Hepatocyte (in vitro differentiated cells): ENCODE measurements at regions not wholly inside any gene's neighbourhood (a gene's known extent, or its start where the extent isn't known, plus 50 kb on each side); places are given as distances from the start of the nearest gene placed in this dataset.
"Not testable (repeated sequence)": the region's sequence is repeated elsewhere in the genome, so short reads cannot be mapped to it uniquely, and the experiment has no call there.

Experiments
- DNase-seq: peaks from one replicate; pipeline ENCODE4 v3.0.0-alpha.2; 2016; ENCODE audit warnings: low spot score
- H2AFZ ChIP-seq: fragments of 200-600 bp; sonication (generic); 2 replicates; pipeline ENCODE4 v1.6.0; 2016; ENCODE audit warnings: antibody characterized with exemption, mild to moderate bottlenecking
- H3K27ac ChIP-seq: fragments of 200-600 bp; sonication (generic); 2 replicates; pipeline ENCODE4 v1.5.1; 2016; ENCODE audit warnings: mild to moderate bottlenecking
- H3K27me3 ChIP-seq: fragments of 200-600 bp; sonication (generic); 2 replicates; pipeline ENCODE4 v1.6.1; 2016
- H3K36me3 ChIP-seq: fragments of 200-600 bp; sonication (generic); replicated peaks from 2 replicates; pipeline ENCODE4 v1.5.1; 2016; ENCODE audit warnings: low read depth; ENCODE audit not compliant: insufficient read depth
- H3K4me1 ChIP-seq: fragments of 200-600 bp; sonication (generic); 2 replicates; pipeline ENCODE4 v1.5.1; 2016; ENCODE audit warnings: mild to moderate bottlenecking, moderate library complexity; ENCODE audit not compliant: insufficient read depth
- H3K4me2 ChIP-seq: fragments of 200-600 bp; sonication (generic); 2 replicates; pipeline ENCODE4 v1.6.0; 2016
- H3K4me3 ChIP-seq: fragments of 200-600 bp; sonication (generic); 2 replicates; pipeline ENCODE4 v1.5.1; 2016; ENCODE audit warnings: mild to moderate bottlenecking
- H3K79me2 ChIP-seq: fragments of 200-600 bp; sonication (generic); 2 replicates; pipeline ENCODE4 v1.6.0; 2017; ENCODE audit warnings: mild to moderate bottlenecking
- H3K9me2 ChIP-seq: fragments of 200-600 bp; sonication (generic); replicated peaks from 2 replicates; pipeline ENCODE4 v1.6.0; 2017; ENCODE audit warnings: mild to moderate bottlenecking; ENCODE audit not compliant: insufficient read depth
- H3K9me3 ChIP-seq: fragments of 200-600 bp; sonication (generic); 2 replicates; pipeline ENCODE4 v1.5.1; 2016; ENCODE audit warnings: low read depth, mild to moderate bottlenecking
- H4K20me1 ChIP-seq: fragments of 200-600 bp; sonication (generic); 2 replicates; pipeline ENCODE4 v1.6.0; 2016; ENCODE audit warnings: mild to moderate bottlenecking; ENCODE audit not compliant: insufficient read depth, poor library complexity, severe bottlenecking
- CTCF ChIP-seq: fragments of 200-600 bp; sonication (generic); IDR thresholded peaks from 2 replicates; pipeline ENCODE4 v1.5.1; 2016; ENCODE audit warnings: antibody characterized with exemption, mild to moderate bottlenecking; ENCODE audit not compliant: poor library complexity
- EZH2 ChIP-seq: fragments of 200-600 bp; sonication (generic); IDR thresholded peaks from 2 replicates; pipeline ENCODE4 v1.6.1; 2016; ENCODE audit warnings: antibody characterized with exemption, mild to moderate bottlenecking, borderline replicate concordance
- EZH2phosphoT487 ChIP-seq: fragments of 200-600 bp; sonication (generic); IDR thresholded peaks from one replicate; pipeline ENCODE4 v1.6.1; 2018; ENCODE audit warnings: antibody characterized with exemption, mild to moderate bottlenecking, low read depth, moderate library complexity; ENCODE audit not compliant: unreplicated experiment, severe bottlenecking
- WGBS: methylation state at CpG from one replicate; pipeline ENCODE4 v1.1.6; 2016; ENCODE audit warnings: low lambda C conversion rate; ENCODE audit errors: missing lambda C conversion rate; 5-methylcytosine and 5-hydroxymethylcytosine counted together

DNA sequence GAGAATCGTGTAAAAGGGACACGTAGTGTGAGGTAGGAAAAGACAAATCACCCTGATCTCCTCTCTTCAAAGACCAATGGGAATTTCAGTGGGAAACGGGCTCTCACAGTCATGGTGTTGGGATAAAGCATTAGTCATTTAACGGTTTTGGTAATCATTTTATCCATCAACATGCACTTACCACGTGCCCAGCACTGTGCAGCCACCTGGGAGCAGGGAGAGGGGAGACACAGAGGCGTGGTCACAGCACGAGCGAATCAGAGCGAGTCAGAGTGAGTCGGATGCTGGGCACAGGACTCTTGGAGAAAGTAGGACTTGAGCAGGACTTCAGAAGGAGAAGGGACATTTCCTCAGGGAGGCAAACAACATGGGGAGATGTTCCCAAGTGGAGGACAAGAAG lies 130.8 kb downstream of the MINAR1 start:
- Histone ChIP-seq H3K4me3 (no peak overlapping the region), H3K4me1 (no peaks in the 10 kb centered on the region), H4K20me1 (no peaks in the 10 kb centered on the region), H3K79me2 (no peaks in the 10 kb centered on the region), H3K9me2 (no peaks in the 10 kb centered on the region), H3K27me3 (peaks cover 6% of the 10 kb centered on the region), H3K36me3 (no peaks in the 10 kb centered on the region), H3K4me2 (no peak overlapping the region), H3K27ac (no peak overlapping the region), H2AFZ (no peak overlapping the region), H3K9me3 (no peaks in the 10 kb centered on the region)
- WGBS = 83% methylated on average over 10 of the region's 10 CpGs
- TF ChIP-seq EZH2 (no peak), CTCF (no peak), EZH2phosphoT487 (no peak)
- DNase-seq = no peak

DNA sequence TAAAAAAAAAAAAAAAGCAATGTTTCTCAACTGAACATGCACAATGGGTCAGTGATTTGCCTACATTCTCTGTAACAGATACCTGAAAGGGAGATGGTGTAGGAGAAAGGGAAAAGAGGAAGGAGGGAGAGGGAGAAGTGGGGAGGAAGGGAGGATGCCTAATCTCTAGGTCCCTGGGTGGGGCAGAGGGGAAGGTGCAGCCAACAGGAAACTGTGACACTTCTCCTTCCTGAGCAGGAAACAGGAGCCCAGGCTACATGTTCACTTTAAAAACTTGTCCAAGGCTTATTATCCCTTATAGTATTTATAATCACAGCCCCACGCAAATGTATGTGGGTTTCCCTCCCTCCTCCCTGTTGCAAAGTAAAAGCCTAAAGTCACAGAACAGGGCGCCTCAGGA lies 137.9 kb downstream of the MINAR1 start:
- Histone ChIP-seq H3K4me2 (no peak overlapping the region), H3K4me3 (no peak overlapping the region), H2AFZ (no peak overlapping the region), H3K79me2 (no peaks in the 10 kb centered on the region), H3K4me1 (no peaks in the 10 kb centered on the region), H3K27ac (no peak overlapping the region), H3K9me3 (no peaks in the 10 kb centered on the region), H4K20me1 (no peaks in the 10 kb centered on the region), H3K9me2 (no peaks in the 10 kb centered on the region), H3K27me3 (peaks cover 18% of the 10 kb centered on the region), H3K36me3 (no peaks in the 10 kb centered on the region)
- WGBS = 70% methylated on average over 2 of the region's 2 CpGs
- TF ChIP-seq CTCF (no peak), EZH2phosphoT487 (no peak), EZH2 (no peak)
- no peak for DNase-seq

DNA sequence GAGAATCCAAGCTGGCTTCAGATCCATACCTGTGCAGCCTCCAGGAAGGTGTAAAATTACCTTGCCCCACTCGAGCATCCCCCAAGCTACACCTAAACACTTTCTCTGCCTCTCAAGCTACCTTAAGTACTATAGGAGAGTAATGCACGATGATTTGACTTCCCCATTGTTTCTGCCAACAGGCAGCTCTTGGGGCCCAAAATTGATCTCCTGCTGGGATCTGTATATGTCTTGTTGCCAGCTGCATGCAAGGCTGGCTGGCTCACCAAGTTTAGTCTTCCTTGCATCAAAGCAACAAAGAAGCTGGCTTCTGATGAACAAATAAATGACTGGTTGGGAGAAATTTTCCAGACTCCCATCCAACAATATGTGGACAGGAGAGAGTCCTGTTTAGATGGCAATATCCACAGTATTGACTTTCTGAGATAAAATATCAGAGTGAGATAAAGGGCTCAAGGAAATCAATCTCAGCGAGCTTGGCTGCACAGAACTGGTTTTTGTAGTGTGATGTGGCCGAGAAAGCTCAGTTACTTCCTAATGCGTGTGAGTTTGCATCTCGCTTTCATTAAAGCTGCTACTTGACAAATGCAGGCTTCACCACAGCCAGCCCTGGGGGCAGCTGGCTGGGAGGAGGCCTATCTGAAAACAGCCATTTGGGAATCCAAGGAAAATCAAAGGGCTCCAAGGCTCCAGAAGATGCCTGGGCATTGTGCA lies 140.7 kb downstream of the MINAR1 start:
- Histone ChIP-seq H3K36me3 (no peaks in the 10 kb centered on the region), H3K27me3 (peaks cover 19% of the 10 kb centered on the region), H3K4me3 (no peak overlapping the region), H3K4me2 (no peak overlapping the region), H3K4me1 (no peaks in the 10 kb centered on the region), H3K27ac (no peak overlapping the region), H3K9me3 (no peaks in the 10 kb centered on the region), H3K79me2 (no peaks in the 10 kb centered on the region), H2AFZ (no peak overlapping the region), H4K20me1 (no peaks in the 10 kb centered on the region), H3K9me2 (no peaks in the 10 kb centered on the region)
- WGBS = 39% methylated on average over 6 of the region's 6 CpGs
- no peak for DNase-seq
- no peak for TF ChIP-seq EZH2

- H3K9me2 ChIP-seq, H3K4me1 ChIP-seq, H3K27ac ChIP-seq, H3K36me3 ChIP-seq, H4K20me1 ChIP-seq, DNase-seq, H3K4me3 ChIP-seq, H3K9me3 ChIP-seq, H2AFZ ChIP-seq, H3K79me2 ChIP-seq: not testable (repeated sequence)
- 55% methylated on average over 2 of the region's 2 CpGs for WGBS
- Histone ChIP-seq H3K27me3 (peaks cover 28% of the 10 kb centered on the region), H3K4me2 (peak overlapping the region; percentile 42)
Measured at GRCh38 chr15:79574431-79575273, 142.5 kb downstream of the MINAR1 start.
